Stimulated activated CD4-positive, alpha-beta T cell treated with anti-CD3 and anti-CD28 coated beads, Interleukin-4, amount 100 ng/mL, for 48 hours (primary cell): ENCODE measurements at regions not wholly inside any gene's neighbourhood (a gene's known extent, or its start where the extent isn't known, plus 50 kb on each side); places are given as distances from the start of the nearest gene placed in this dataset.
"Not testable (repeated sequence)": the region's sequence is repeated elsewhere in the genome, so short reads cannot be mapped to it uniquely, and the experiment has no call there.

Source experiments
- DNase-seq, 2 donors: peaks; one replicate each; pipeline ENCODE4 v3.0.0-alpha.2; 2020; ENCODE audit warnings: low read depth in 2 of 2

- DNase-seq, result no peak
Observed at GRCh38 chr6:140001821-140002341, 627.4 kb upstream of the CITED2 start.

GRCh38 chr6:140001005-140001404, 626.6 kb upstream of the CITED2 start:
- DNase-seq, result no peak

- not testable (repeated sequence) for DNase-seq
Observed at GRCh38 chr6:139999661-140000060, 625.2 kb upstream of the CITED2 start.

GRCh38 chr6:139998478-139998877, 624.0 kb upstream of the CITED2 start:
- not testable (repeated sequence) for DNase-seq

- no peak for DNase-seq
Observed at GRCh38 chr6:139996253-139996834, 621.9 kb upstream of the CITED2 start.

- DNase-seq, result no peak
Observed at GRCh38 chr6:139994998-139995397, 620.5 kb upstream of the CITED2 start.

- DNase-seq, result no peak
Observed at GRCh38 chr6:139990856-139991465, 616.5 kb upstream of the CITED2 start.

GRCh38 chr6:139990026-139990686, 615.7 kb upstream of the CITED2 start:
- no peak for DNase-seq

GRCh38 chr6:139988685-139989084, 614.2 kb upstream of the CITED2 start:
- DNase-seq, result no peak

GRCh38 chr6:139987091-139987490, 612.6 kb upstream of the CITED2 start:
- no peak for DNase-seq

GRCh38 chr6:139985236-139985815, 610.9 kb upstream of the CITED2 start:
- no peak for DNase-seq

- DNase-seq, result no peak
Observed at GRCh38 chr6:139984317-139984716, 609.9 kb upstream of the CITED2 start.

- no peak for DNase-seq
Observed at GRCh38 chr6:139983555-139984276, 609.3 kb upstream of the CITED2 start.

- no peak for DNase-seq
Observed at GRCh38 chr6:139982652-139983295, 608.3 kb upstream of the CITED2 start.

GRCh38 chr6:139982195-139982594, 607.7 kb upstream of the CITED2 start:
- DNase-seq, result no peak

GRCh38 chr6:139981768-139982181, 607.3 kb upstream of the CITED2 start:
- no peak for DNase-seq

- DNase-seq, result no peak
Observed at GRCh38 chr6:139981066-139981624, 606.7 kb upstream of the CITED2 start.

GRCh38 chr6:139980631-139981030, 606.2 kb upstream of the CITED2 start:
- not testable (repeated sequence) for DNase-seq

GRCh38 chr6:139979021-139979725, 604.7 kb upstream of the CITED2 start:
- DNase-seq, result no peak

- no peak for DNase-seq
Observed at GRCh38 chr6:139977887-139978332, 603.5 kb upstream of the CITED2 start.
